Upper lobe of right lung (tissue), 1 donor: ENCODE measurements at regions not wholly inside any gene's neighbourhood (a gene's known extent, or its start where the extent isn't known, plus 50 kb on each side); places are given as distances from the start of the nearest gene placed in this dataset.
"Not testable (repeated sequence)": the region's sequence is repeated elsewhere in the genome, so short reads cannot be mapped to it uniquely, and the experiment has no call there.

Source experiments
- ATAC-seq: fragments of 200-7000 bp; cut with Tn5 transposase; one replicate; pipeline ENCODE4 v1.9.1; 2020; ENCODE audit warnings: mild to moderate bottlenecking, moderate library complexity
- DNase-seq: peaks from one replicate; pipeline ENCODE4 v3.0.0-alpha.2; 2020
- H3K27ac ChIP-seq: fragments of 200-600 bp; one replicate; pipeline ENCODE4 v1.8.0; 2022
- H3K27me3 ChIP-seq: fragments of 200-600 bp; one replicate; pipeline ENCODE4 v1.8.0; 2022; ENCODE audit warnings: mild to moderate bottlenecking
- H3K36me3 ChIP-seq: fragments of 200-600 bp; one replicate; pipeline ENCODE4 v1.8.0; 2022
- H3K4me1 ChIP-seq: fragments of 200-600 bp; one replicate; pipeline ENCODE4 v1.8.0; 2022
- H3K4me3 ChIP-seq: fragments of 200-600 bp; one replicate; pipeline ENCODE4 v1.8.0; 2022; ENCODE audit warnings: mild to moderate bottlenecking
- H3K9me3 ChIP-seq: fragments of 200-600 bp; one replicate; pipeline ENCODE4 v1.8.0; 2022
- CTCF ChIP-seq: fragments of 200-600 bp; IDR thresholded peaks from one replicate; pipeline ENCODE4 v1.8.0; 2022; ENCODE audit warnings: antibody characterized with exemption
- intact Hi-C: fragments of 100-400 bp; cut with DNase I; formaldehyde crosslinking; loops from one replicate; pipeline ENCODE4 v1.11.0; 2022
- donor health status: DM: no; HTN: yes; CAD: no; lungs with severe emphysema.

GRCh38 chr22:49687333-49687732 lies 140.3 kb downstream of the BRD1 start:
- ATAC-seq (no peak), DNase-seq (no peak)
- intact Hi-C loops = no loop called here
- H3K4me3 ChIP-seq = no peak overlapping the region
- no peaks in the 10 kb centered on the region for H3K4me1 ChIP-seq
- H3K9me3 ChIP-seq = no peaks in the 10 kb centered on the region
- peaks cover 35% of the 10 kb centered on the region for H3K27me3 ChIP-seq
- no peak overlapping the region for H3K27ac ChIP-seq
- H3K36me3 ChIP-seq = no peaks in the 10 kb centered on the region
- TF ChIP-seq CTCF = no peak

GRCh38 chr22:49686495-49687219 lies 141.0 kb downstream of the BRD1 start:
- Histone ChIP-seq H3K9me3 (no peaks in the 10 kb centered on the region), H3K27ac (no peak overlapping the region), H3K4me3 (no peak overlapping the region), H3K27me3 (peaks cover 35% of the 10 kb centered on the region), H3K4me1 (no peaks in the 10 kb centered on the region), H3K36me3 (no peaks in the 10 kb centered on the region)
- ATAC-seq = no peak
- no peak for TF ChIP-seq CTCF
- no peak for DNase-seq
- intact Hi-C loops = no loop called here

- no peaks in the 10 kb centered on the region for H3K4me1 ChIP-seq
- H3K27me3 ChIP-seq = peaks cover 35% of the 10 kb centered on the region
- DNase-seq (no peak), ATAC-seq (no peak)
- H3K9me3 ChIP-seq = no peaks in the 10 kb centered on the region
- no peak overlapping the region for H3K4me3 ChIP-seq
- no peaks in the 10 kb centered on the region for H3K36me3 ChIP-seq
- H3K27ac ChIP-seq = no peak overlapping the region
- intact Hi-C loops = no loop called here
- no peak for TF ChIP-seq CTCF
Measured at GRCh38 chr22:49685686-49686085, 142.0 kb downstream of the BRD1 start.

- H3K27me3 ChIP-seq = peaks cover 35% of the 10 kb centered on the region
- no peak overlapping the region for H3K4me3 ChIP-seq
- H3K27ac ChIP-seq = no peak overlapping the region
- DNase-seq (no peak), ATAC-seq (no peak)
- no peaks in the 10 kb centered on the region for H3K36me3 ChIP-seq
- no peaks in the 10 kb centered on the region for H3K4me1 ChIP-seq
- TF ChIP-seq CTCF = no peak
- no peaks in the 10 kb centered on the region for H3K9me3 ChIP-seq
- intact Hi-C loops = no loop called here
Measured at GRCh38 chr22:49685116-49685515, 142.6 kb downstream of the BRD1 start.

- no peak for TF ChIP-seq CTCF
- H3K4me3 ChIP-seq = no peak overlapping the region
- no peak for ATAC-seq
- intact Hi-C loops = no loop called here
- no peak for DNase-seq
- no peaks in the 10 kb centered on the region for H3K9me3 ChIP-seq
- H3K27me3 ChIP-seq = peaks cover 32% of the 10 kb centered on the region
- no peaks in the 10 kb centered on the region for H3K4me1 ChIP-seq
- no peaks in the 10 kb centered on the region for H3K36me3 ChIP-seq
- no peak overlapping the region for H3K27ac ChIP-seq
Measured at GRCh38 chr22:49683032-49683431, 144.6 kb downstream of the BRD1 start.

GRCh38 chr22:49680819-49681218 lies 146.9 kb downstream of the BRD1 start:
- H3K27ac ChIP-seq, H3K9me3 ChIP-seq, H3K36me3 ChIP-seq, intact Hi-C loops, DNase-seq, H3K4me1 ChIP-seq, ATAC-seq, H3K4me3 ChIP-seq: not testable (repeated sequence)
- peaks cover 20% of the 10 kb centered on the region for H3K27me3 ChIP-seq
